NT2/D1 (cell line): ENCODE measurements at regions not wholly inside any gene's neighbourhood (a gene's known extent, or its start where the extent isn't known, plus 50 kb on each side); places are given as distances from the start of the nearest gene placed in this dataset.

Experiments used
- DNase-seq: peaks from one replicate; pipeline ENCODE4 v3.0.0-alpha.2; 2011; ENCODE audit warnings: low read depth, low spot score
- H3K27me3 ChIP-seq: 2 replicates; pipeline ENCODE4 v1.6.0; 2011; ENCODE audit warnings: mild to moderate bottlenecking; ENCODE audit not compliant: insufficient read length, insufficient read depth
- H3K36me3 ChIP-seq: 2 replicates; pipeline ENCODE4 v1.6.1; 2011; ENCODE audit warnings: mild to moderate bottlenecking, low read length, mixed read lengths; ENCODE audit not compliant: insufficient read depth, insufficient read length
- H3K4me1 ChIP-seq: 2 replicates; pipeline ENCODE4 v1.5.1; 2011; ENCODE audit not compliant: insufficient read depth, insufficient read length
- H3K4me3 ChIP-seq: 2 replicates; pipeline ENCODE4 v1.5.1; 2011; ENCODE audit warnings: low read depth; ENCODE audit not compliant: insufficient read length
- H3K9ac ChIP-seq: 2 replicates; pipeline ENCODE4 v1.6.0; 2011; ENCODE audit warnings: low read depth; ENCODE audit not compliant: insufficient read length
- H3K9me3 ChIP-seq: 2 replicates; pipeline ENCODE4 v1.5.1; 2011; ENCODE audit warnings: mild to moderate bottlenecking, low read length; ENCODE audit not compliant: insufficient read depth
- SUZ12 ChIP-seq: IDR thresholded peaks from 2 replicates; pipeline ENCODE4 v1.6.1; 2011; ENCODE audit not compliant: insufficient read length, insufficient read depth; ENCODE audit errors: extremely low read depth
- YY1 ChIP-seq: IDR thresholded peaks from 2 replicates; pipeline ENCODE4 v1.6.1; 2011; ENCODE audit not compliant: insufficient read length, insufficient read depth
- ZNF274 ChIP-seq: IDR thresholded peaks from 2 replicates; pipeline ENCODE4 v1.6.1; 2011; ENCODE audit warnings: mild to moderate bottlenecking, low read depth, low read length

GRCh38 chr15:77815015-77815414, 182.3 kb upstream of the LINGO1 start:
- Histone ChIP-seq H3K27me3 (peaks cover 48% of the 10 kb centered on the region), H3K4me1 (peaks cover 20% of the 10 kb centered on the region), H3K9ac (no peak overlapping the region), H3K4me3 (no peak overlapping the region), H3K9me3 (no peaks in the 10 kb centered on the region), H3K36me3 (no peaks in the 10 kb centered on the region)
- no peak for DNase-seq
- TF ChIP-seq YY1 (no peak), ZNF274 (no peak), SUZ12 (no peak)

GRCh38 chr15:77812664-77813063, 180.0 kb upstream of the LINGO1 start:
- no peaks in the 10 kb centered on the region for H3K36me3 ChIP-seq
- no peak overlapping the region for H3K9ac ChIP-seq
- H3K4me1 ChIP-seq = peaks cover 22% of the 10 kb centered on the region
- TF ChIP-seq YY1 (no peak), SUZ12 (no peak), ZNF274 (no peak)
- peaks cover 26% of the 10 kb centered on the region for H3K27me3 ChIP-seq
- no peak overlapping the region for H3K4me3 ChIP-seq
- H3K9me3 ChIP-seq = no peaks in the 10 kb centered on the region
- no peak for DNase-seq

- peaks cover 13% of the 10 kb centered on the region for H3K4me1 ChIP-seq
- peaks cover 22% of the 10 kb centered on the region for H3K27me3 ChIP-seq
- H3K4me3 ChIP-seq = no peak overlapping the region
- H3K36me3 ChIP-seq = no peaks in the 10 kb centered on the region
- TF ChIP-seq YY1 (no peak), ZNF274 (no peak), SUZ12 (no peak)
- no peak overlapping the region for H3K9ac ChIP-seq
- no peaks in the 10 kb centered on the region for H3K9me3 ChIP-seq
- DNase-seq = no peak
Measured at GRCh38 chr15:77811270-77811669, 178.6 kb upstream of the LINGO1 start.

GRCh38 chr15:77810130-77810571, 177.4 kb upstream of the LINGO1 start:
- H3K27me3 ChIP-seq = peaks cover 14% of the 10 kb centered on the region
- TF ChIP-seq ZNF274 (no peak), SUZ12 (no peak), YY1 (no peak)
- peaks cover 13% of the 10 kb centered on the region for H3K4me1 ChIP-seq
- no peak for DNase-seq
- H3K4me3 ChIP-seq = no peak overlapping the region
- no peak overlapping the region for H3K9ac ChIP-seq
- H3K9me3 ChIP-seq = no peaks in the 10 kb centered on the region
- no peaks in the 10 kb centered on the region for H3K36me3 ChIP-seq

DNA sequence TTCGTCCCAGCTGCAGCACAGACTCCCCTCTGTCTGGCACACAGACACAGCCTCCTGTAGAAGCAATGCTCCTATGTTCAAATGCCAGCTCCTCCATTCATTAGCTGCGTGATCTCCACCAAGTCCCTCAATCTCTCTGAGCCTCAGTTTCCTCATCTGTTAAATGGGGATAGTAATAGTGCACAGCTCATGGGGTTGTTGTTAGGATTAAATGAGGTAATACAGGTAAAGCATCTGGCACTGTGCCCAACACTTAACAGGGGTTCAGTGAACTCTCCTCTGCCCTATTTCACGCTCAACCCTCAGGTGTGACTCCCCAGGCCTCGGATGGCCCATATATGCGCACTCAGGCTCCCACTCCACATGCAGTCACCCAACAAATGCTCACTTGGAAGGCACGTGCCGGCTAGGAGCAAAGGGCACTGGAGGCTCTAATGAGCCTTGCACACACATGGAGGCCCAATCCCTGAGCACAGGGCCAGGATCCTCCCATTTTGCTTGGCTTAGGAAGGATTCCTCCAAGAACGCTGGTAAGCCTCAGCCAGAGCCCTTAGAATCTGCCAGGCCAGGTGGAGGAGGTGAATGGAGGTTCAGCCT, 176.0 kb upstream of the LINGO1 start:
- Histone ChIP-seq H3K4me1 (peaks cover 21% of the 10 kb centered on the region), H3K9me3 (no peaks in the 10 kb centered on the region), H3K9ac (no peak overlapping the region), H3K27me3 (peaks cover 5% of the 10 kb centered on the region), H3K4me3 (no peak overlapping the region), H3K36me3 (no peaks in the 10 kb centered on the region)
- TF ChIP-seq SUZ12 = no peak
- TF ChIP-seq ZNF274 = no peak
- no peak for TF ChIP-seq YY1
- no peak for DNase-seq

GRCh38 chr15:77808075-77808474, 175.4 kb upstream of the LINGO1 start:
- no peak for DNase-seq
- H3K9me3 ChIP-seq = no peaks in the 10 kb centered on the region
- peaks cover 18% of the 10 kb centered on the region for H3K4me1 ChIP-seq
- TF ChIP-seq YY1 (no peak), ZNF274 (no peak), SUZ12 (no peak)
- peaks cover 5% of the 10 kb centered on the region for H3K27me3 ChIP-seq
- H3K36me3 ChIP-seq = no peaks in the 10 kb centered on the region
- H3K9ac ChIP-seq = no peak overlapping the region
- no peak overlapping the region for H3K4me3 ChIP-seq

GRCh38 chr15:77807611-77808010, 174.9 kb upstream of the LINGO1 start:
- Histone ChIP-seq H3K4me1 (peaks cover 18% of the 10 kb centered on the region), H3K9me3 (no peaks in the 10 kb centered on the region), H3K9ac (no peak overlapping the region), H3K27me3 (peaks cover 5% of the 10 kb centered on the region), H3K36me3 (no peaks in the 10 kb centered on the region), H3K4me3 (no peak overlapping the region)
- DNase-seq = no peak
- TF ChIP-seq ZNF274 = no peak
- TF ChIP-seq SUZ12 = no peak
- TF ChIP-seq YY1 = no peak

DNA sequence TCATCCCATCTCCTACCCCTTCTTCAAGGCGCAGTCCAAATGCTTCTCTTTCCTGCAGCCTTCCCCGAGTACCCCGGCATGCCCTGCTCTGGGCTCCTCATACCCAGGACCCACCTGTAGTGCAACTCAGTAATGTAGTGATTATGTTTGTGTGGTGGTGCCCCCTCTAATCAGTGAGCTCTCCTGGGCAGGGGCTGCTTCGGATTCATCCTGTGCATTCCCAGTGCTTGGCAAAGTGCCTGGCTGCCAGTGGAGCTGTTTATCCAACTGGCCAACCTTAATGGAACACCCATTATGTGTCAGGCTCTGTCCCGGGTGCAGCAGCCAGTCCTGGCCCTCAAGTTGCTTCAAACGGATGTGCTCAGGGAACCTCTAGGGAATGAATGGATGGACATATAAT, 174.4 kb upstream of the LINGO1 start:
- Histone ChIP-seq H3K9me3 (no peaks in the 10 kb centered on the region), H3K36me3 (no peaks in the 10 kb centered on the region), H3K4me1 (peaks cover 18% of the 10 kb centered on the region), H3K9ac (no peak overlapping the region), H3K27me3 (peaks cover 5% of the 10 kb centered on the region), H3K4me3 (no peak overlapping the region)
- no peak for TF ChIP-seq YY1
- no peak for TF ChIP-seq SUZ12
- no peak for TF ChIP-seq ZNF274
- no peak for DNase-seq
